ENCODE measurements at regions not wholly inside any gene's neighbourhood (a gene's known extent, or its start where the extent isn't known, plus 50 kb on each side); places are given as distances from the start of the nearest gene placed in this dataset.

DNA sequence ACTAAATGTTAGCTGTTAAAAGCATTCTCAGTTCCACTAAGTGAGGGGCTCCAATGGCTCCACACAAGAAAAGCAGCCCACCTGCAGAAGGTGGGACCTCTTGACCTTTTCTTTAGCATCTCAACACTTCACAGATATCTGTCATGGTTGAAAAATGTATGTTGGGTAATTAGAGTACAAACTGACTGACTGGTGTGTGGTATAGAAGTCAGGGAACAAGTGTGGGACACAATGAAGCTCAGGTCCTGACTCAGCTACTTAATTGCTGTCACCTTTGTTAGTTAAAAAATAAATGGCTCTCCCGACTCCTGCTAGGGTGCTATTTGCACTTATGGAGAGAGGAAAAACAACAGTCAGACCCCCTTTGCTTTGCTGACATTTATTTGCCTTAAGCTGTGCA is 299.0 kb downstream of the TTC6 start:
- peaks cover 23% of the 10 kb centered on the region for H3K9me3 Mint-ChIP-seq
- 0 out of 2 replicates have a peak overlapping the region, but pooled peaks have one; percentile 10 for H3K4me3 Mint-ChIP-seq
- H3K36me3 Mint-ChIP-seq, result peaks cover 24% of the 10 kb centered on the region
- peak overlapping the region; percentile 44; the same call in 1 of the 2 replicates for H3K27ac Mint-ChIP-seq
- ChIA-PET POLR2A (no interaction called here), CTCF (no interaction called here)
- peaks cover 76% of the 10 kb centered on the region for H3K27me3 Mint-ChIP-seq (ENCODE audit: low read depth)
- H3K4me1 Mint-ChIP-seq, result peaks cover 29% of the 10 kb centered on the region
- DNase-seq (ENCODE audit: low spot score), result no peak
- TF ChIP-seq ZNF416 (CRISPR knock-in tag; IDR thresholded peaks at IDR 0.05) (no peak), GABPB1 (CRISPR knock-in tag; IDR thresholded peaks at IDR 0.05) (no peak), SMAD3 (CRISPR knock-in tag; IDR thresholded peaks at IDR 0.05; ENCODE audit: borderline replicate concordance) (no peak), NFATC4 (CRISPR knock-in tag; IDR thresholded peaks at IDR 0.05) (no peak)
- TF ChIP-seq, protein P1, sequence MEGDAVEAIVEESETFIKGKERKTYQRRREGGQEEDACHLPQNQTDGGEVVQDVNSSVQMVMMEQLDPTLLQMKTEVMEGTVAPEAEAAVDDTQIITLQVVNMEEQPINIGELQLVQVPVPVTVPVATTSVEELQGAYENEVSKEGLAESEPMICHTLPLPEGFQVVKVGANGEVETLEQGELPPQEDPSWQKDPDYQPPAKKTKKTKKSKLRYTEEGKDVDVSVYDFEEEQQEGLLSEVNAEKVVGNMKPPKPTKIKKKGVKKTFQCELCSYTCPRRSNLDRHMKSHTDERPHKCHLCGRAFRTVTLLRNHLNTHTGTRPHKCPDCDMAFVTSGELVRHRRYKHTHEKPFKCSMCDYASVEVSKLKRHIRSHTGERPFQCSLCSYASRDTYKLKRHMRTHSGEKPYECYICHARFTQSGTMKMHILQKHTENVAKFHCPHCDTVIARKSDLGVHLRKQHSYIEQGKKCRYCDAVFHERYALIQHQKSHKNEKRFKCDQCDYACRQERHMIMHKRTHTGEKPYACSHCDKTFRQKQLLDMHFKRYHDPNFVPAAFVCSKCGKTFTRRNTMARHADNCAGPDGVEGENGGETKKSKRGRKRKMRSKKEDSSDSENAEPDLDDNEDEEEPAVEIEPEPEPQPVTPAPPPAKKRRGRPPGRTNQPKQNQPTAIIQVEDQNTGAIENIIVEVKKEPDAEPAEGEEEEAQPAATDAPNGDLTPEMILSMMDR (IDR thresholded peaks at IDR 0.05), result no peak
- TF ChIP-seq, protein P2, sequence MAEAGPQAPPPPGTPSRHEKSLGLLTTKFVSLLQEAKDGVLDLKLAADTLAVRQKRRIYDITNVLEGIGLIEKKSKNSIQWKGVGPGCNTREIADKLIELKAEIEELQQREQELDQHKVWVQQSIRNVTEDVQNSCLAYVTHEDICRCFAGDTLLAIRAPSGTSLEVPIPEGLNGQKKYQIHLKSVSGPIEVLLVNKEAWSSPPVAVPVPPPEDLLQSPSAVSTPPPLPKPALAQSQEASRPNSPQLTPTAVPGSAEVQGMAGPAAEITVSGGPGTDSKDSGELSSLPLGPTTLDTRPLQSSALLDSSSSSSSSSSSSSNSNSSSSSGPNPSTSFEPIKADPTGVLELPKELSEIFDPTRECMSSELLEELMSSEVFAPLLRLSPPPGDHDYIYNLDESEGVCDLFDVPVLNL (CRISPR knock-in tag; IDR thresholded peaks at IDR 0.05; ENCODE audit: borderline replicate concordance, low read depth), result no peak
- ATAC-seq, result peak; percentile 77

DNA sequence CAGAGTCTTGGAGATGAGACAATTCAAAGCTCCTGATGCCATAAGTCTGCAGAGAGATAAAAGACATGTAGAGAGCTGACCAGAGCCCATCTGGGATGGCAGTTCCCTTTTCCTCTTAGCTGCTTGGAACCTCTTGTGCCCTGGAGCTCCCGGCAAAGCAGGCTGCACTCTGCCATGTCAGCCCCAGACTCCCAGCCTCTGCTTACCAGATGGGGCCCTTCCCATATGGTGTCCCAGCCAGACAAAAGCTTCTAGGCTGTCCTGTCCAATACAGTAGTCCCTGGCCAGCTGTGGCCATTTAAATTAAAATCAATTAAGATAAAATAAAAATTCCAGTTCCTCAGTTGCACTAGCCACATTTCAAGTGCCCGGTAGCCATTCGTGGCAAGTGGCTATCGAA is 303.9 kb downstream of the TTC6 start:
- Mint-ChIP-seq H3K36me3 (no peaks in the 10 kb centered on the region), H3K4me3 (no peak overlapping the region), H3K4me1 (peaks cover 27% of the 10 kb centered on the region), H3K9me3 (no peaks in the 10 kb centered on the region), H3K27me3 (ENCODE audit: low read depth) (peaks cover 75% of the 10 kb centered on the region), H3K27ac (no peak overlapping the region)
- CTCF ChIA-PET, result no interaction called here
- POLR2A ChIA-PET, result no interaction called here
- no peak for TF ChIP-seq OVOL2 (CRISPR knock-in tag; IDR thresholded peaks at IDR 0.05; ENCODE audit: borderline replicate concordance)
- no peak for TF ChIP-seq SOX15 (CRISPR knock-in tag; IDR thresholded peaks at IDR 0.05)
- TF ChIP-seq MXD4 (CRISPR knock-in tag; IDR thresholded peaks at IDR 0.05; ENCODE audit: borderline replicate concordance), result no peak
- TF ChIP-seq EMX1 (CRISPR knock-in tag; IDR thresholded peaks at IDR 0.05), result no peak
- no peak for TF ChIP-seq NFE2L1 (CRISPR knock-in tag; IDR thresholded peaks at IDR 0.05)
- ATAC-seq (no peak), DNase-seq (ENCODE audit: low spot score) (no peak)

DNA sequence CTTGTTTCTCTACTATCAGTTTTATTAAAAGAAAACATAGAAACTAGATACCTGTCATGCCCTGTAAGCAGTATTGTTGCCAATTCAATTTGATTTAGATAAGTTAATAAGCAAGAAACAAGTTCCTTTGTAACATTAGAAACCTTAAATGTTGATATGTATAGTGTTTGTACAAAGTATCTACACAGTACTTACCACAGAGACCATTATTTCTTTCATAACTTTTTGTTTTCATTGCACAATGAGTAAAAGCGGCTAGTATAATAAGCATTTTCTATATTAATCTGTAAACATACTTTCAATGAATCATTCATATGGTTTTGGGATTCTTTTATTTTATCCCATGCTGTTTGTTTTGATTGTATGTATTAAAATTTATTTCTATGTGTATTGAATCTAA is 305.1 kb downstream of the TTC6 start:
- no peaks in the 10 kb centered on the region for H3K9me3 Mint-ChIP-seq
- no peak overlapping the region for H3K27ac Mint-ChIP-seq
- ChIA-PET POLR2A (no interaction called here), CTCF (no interaction called here)
- H3K4me1 Mint-ChIP-seq, result peaks cover 17% of the 10 kb centered on the region
- H3K4me3 Mint-ChIP-seq, result no peak overlapping the region
- ATAC-seq (no peak), DNase-seq (ENCODE audit: low spot score) (no peak)
- peaks cover 80% of the 10 kb centered on the region for H3K27me3 Mint-ChIP-seq (ENCODE audit: low read depth)
- no peaks in the 10 kb centered on the region for H3K36me3 Mint-ChIP-seq
- no peak for TF ChIP-seq SMAD4 (CRISPR knock-in tag; IDR thresholded peaks at IDR 0.05)
- TF ChIP-seq, protein P3, sequence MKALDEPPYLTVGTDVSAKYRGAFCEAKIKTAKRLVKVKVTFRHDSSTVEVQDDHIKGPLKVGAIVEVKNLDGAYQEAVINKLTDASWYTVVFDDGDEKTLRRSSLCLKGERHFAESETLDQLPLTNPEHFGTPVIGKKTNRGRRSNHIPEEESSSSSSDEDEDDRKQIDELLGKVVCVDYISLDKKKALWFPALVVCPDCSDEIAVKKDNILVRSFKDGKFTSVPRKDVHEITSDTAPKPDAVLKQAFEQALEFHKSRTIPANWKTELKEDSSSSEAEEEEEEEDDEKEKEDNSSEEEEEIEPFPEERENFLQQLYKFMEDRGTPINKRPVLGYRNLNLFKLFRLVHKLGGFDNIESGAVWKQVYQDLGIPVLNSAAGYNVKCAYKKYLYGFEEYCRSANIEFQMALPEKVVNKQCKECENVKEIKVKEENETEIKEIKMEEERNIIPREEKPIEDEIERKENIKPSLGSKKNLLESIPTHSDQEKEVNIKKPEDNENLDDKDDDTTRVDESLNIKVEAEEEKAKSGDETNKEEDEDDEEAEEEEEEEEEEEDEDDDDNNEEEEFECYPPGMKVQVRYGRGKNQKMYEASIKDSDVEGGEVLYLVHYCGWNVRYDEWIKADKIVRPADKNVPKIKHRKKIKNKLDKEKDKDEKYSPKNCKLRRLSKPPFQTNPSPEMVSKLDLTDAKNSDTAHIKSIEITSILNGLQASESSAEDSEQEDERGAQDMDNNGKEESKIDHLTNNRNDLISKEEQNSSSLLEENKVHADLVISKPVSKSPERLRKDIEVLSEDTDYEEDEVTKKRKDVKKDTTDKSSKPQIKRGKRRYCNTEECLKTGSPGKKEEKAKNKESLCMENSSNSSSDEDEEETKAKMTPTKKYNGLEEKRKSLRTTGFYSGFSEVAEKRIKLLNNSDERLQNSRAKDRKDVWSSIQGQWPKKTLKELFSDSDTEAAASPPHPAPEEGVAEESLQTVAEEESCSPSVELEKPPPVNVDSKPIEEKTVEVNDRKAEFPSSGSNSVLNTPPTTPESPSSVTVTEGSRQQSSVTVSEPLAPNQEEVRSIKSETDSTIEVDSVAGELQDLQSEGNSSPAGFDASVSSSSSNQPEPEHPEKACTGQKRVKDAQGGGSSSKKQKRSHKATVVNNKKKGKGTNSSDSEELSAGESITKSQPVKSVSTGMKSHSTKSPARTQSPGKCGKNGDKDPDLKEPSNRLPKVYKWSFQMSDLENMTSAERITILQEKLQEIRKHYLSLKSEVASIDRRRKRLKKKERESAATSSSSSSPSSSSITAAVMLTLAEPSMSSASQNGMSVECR (CRISPR knock-in tag; IDR thresholded peaks at IDR 0.05; ENCODE audit: borderline replicate concordance), result no peak
- TF ChIP-seq, protein P4, sequence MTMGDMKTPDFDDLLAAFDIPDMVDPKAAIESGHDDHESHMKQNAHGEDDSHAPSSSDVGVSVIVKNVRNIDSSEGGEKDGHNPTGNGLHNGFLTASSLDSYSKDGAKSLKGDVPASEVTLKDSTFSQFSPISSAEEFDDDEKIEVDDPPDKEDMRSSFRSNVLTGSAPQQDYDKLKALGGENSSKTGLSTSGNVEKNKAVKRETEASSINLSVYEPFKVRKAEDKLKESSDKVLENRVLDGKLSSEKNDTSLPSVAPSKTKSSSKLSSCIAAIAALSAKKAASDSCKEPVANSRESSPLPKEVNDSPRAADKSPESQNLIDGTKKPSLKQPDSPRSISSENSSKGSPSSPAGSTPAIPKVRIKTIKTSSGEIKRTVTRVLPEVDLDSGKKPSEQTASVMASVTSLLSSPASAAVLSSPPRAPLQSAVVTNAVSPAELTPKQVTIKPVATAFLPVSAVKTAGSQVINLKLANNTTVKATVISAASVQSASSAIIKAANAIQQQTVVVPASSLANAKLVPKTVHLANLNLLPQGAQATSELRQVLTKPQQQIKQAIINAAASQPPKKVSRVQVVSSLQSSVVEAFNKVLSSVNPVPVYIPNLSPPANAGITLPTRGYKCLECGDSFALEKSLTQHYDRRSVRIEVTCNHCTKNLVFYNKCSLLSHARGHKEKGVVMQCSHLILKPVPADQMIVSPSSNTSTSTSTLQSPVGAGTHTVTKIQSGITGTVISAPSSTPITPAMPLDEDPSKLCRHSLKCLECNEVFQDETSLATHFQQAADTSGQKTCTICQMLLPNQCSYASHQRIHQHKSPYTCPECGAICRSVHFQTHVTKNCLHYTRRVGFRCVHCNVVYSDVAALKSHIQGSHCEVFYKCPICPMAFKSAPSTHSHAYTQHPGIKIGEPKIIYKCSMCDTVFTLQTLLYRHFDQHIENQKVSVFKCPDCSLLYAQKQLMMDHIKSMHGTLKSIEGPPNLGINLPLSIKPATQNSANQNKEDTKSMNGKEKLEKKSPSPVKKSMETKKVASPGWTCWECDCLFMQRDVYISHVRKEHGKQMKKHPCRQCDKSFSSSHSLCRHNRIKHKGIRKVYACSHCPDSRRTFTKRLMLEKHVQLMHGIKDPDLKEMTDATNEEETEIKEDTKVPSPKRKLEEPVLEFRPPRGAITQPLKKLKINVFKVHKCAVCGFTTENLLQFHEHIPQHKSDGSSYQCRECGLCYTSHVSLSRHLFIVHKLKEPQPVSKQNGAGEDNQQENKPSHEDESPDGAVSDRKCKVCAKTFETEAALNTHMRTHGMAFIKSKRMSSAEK (CRISPR knock-in tag; IDR thresholded peaks at IDR 0.05; ENCODE audit: borderline replicate concordance), result no peak
- TF ChIP-seq, protein P5, sequence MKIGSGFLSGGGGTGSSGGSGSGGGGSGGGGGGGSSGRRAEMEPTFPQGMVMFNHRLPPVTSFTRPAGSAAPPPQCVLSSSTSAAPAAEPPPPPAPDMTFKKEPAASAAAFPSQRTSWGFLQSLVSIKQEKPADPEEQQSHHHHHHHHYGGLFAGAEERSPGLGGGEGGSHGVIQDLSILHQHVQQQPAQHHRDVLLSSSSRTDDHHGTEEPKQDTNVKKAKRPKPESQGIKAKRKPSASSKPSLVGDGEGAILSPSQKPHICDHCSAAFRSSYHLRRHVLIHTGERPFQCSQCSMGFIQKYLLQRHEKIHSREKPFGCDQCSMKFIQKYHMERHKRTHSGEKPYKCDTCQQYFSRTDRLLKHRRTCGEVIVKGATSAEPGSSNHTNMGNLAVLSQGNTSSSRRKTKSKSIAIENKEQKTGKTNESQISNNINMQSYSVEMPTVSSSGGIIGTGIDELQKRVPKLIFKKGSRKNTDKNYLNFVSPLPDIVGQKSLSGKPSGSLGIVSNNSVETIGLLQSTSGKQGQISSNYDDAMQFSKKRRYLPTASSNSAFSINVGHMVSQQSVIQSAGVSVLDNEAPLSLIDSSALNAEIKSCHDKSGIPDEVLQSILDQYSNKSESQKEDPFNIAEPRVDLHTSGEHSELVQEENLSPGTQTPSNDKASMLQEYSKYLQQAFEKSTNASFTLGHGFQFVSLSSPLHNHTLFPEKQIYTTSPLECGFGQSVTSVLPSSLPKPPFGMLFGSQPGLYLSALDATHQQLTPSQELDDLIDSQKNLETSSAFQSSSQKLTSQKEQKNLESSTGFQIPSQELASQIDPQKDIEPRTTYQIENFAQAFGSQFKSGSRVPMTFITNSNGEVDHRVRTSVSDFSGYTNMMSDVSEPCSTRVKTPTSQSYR (CRISPR knock-in tag; IDR thresholded peaks at IDR 0.05), result no peak
- TF ChIP-seq, protein P6, sequence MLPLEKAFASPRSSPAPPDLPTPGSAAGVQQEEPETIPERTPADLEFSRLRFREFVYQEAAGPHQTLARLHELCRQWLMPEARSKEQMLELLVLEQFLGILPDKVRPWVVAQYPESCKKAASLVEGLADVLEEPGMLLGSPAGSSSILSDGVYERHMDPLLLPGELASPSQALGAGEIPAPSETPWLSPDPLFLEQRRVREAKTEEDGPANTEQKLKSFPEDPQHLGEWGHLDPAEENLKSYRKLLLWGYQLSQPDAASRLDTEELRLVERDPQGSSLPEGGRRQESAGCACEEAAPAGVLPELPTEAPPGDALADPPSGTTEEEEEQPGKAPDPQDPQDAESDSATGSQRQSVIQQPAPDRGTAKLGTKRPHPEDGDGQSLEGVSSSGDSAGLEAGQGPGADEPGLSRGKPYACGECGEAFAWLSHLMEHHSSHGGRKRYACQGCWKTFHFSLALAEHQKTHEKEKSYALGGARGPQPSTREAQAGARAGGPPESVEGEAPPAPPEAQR (CRISPR knock-in tag; IDR thresholded peaks at IDR 0.05), result no peak
- no peak for TF ChIP-seq ZNF396 (CRISPR knock-in tag; IDR thresholded peaks at IDR 0.05; ENCODE audit: borderline replicate concordance)
- no peak for TF ChIP-seq EMX1 (CRISPR knock-in tag; IDR thresholded peaks at IDR 0.05)

Measured in WTC11 (cell line).